GM23338 (cell line): ENCODE measurements at regions not wholly inside any gene's neighbourhood (a gene's known extent, or its start where the extent isn't known, plus 50 kb on each side); places are given as distances from the start of the nearest gene placed in this dataset.

ENCODE experiments used
- CREB1 ChIP-seq: fragments of 250-450 bp; sonication (Bioruptor Pico); IDR thresholded peaks from 2 replicates; pipeline ENCODE4 v1.5.0; 2020; ENCODE audit warnings: low read depth, mild to moderate bottlenecking, moderate library complexity
- EZH2 ChIP-seq: fragments of 200-600 bp; sonication (generic); IDR thresholded peaks from one replicate; pipeline ENCODE4 v1.8.0; 2017; ENCODE audit warnings: antibody characterized with exemption, mild to moderate bottlenecking, low read depth; ENCODE audit not compliant: unreplicated experiment
- EZH2phosphoT487 ChIP-seq: fragments of 200-600 bp; sonication (generic); IDR thresholded peaks from one replicate; pipeline ENCODE4 v1.8.1; 2018; ENCODE audit warnings: antibody characterized with exemption; ENCODE audit not compliant: unreplicated experiment
- NANOG ChIP-seq: IDR thresholded peaks from 2 replicates; pipeline ENCODE4 v1.6.1; 2016; ENCODE audit warnings: antibody characterized with exemption, borderline replicate concordance
- POLR2AphosphoS5 ChIP-seq: IDR thresholded peaks from 2 replicates; pipeline ENCODE4 v1.6.1; 2016; ENCODE audit warnings: antibody characterized with exemption, low read depth
- STAT1 ChIP-seq: IDR thresholded peaks from one replicate; pipeline ENCODE4 v1.6.1; 2016; ENCODE audit warnings: antibody characterized with exemption; ENCODE audit not compliant: unreplicated experiment
- TF ChIP-seq, protein P1 (sequence below), 2 experiments: fragments of 200-600 bp in 1 of 2; sonication (generic) in 1 of 2; conservative IDR thresholded peaks; 2 replicates each; pipeline versions ENCODE4 v1.5.1 to v1.6.1; 2016 to 2017; ENCODE audit warnings: antibody characterized with exemption in 2 of 2, low read depth in 2 of 2, mild to moderate bottlenecking in 2 of 2, moderate library complexity in 1 of 2
- TF ChIP-seq, protein P2 (sequence below): IDR thresholded peaks from one replicate; pipeline ENCODE4 v1.6.1; 2018; ENCODE audit warnings: antibody characterized with exemption; ENCODE audit not compliant: unreplicated experiment
- TF ChIP-seq, protein P3 (sequence below): fragments of 250-450 bp; sonication (Bioruptor Pico); IDR thresholded peaks from 2 replicates; pipeline ENCODE4 v1.5.0; 2020; ENCODE audit warnings: mild to moderate bottlenecking, moderate library complexity
- TF ChIP-seq, protein P4 (sequence below): IDR thresholded peaks from 2 replicates; pipeline ENCODE4 v1.6.1; 2016; ENCODE audit warnings: antibody characterized with exemption

DNA sequence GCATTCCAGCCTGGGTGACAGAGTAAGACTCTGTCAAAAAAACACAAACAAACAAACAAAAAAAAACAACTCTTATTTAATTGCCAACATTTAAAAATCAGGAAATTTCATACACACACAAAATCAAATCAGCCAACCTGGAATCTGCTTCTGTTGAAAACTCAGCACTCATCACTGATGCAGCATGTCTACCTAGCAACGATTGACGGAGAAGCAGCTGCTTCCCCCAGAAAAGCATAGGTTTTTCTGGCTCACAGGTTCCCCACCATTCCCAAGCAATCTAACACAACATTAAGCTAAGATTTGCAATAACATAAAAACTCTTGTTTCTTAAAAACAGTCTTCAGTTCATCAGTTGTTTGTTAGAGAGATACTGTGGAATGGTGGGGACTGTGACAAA lies 143.6 kb downstream of the DHX15 start:
- TF ChIP-seq EZH2phosphoT487 (no peak), POLR2AphosphoS5 (no peak), CREB1 (no peak), EZH2 (no peak), STAT1 (no peak), NANOG (no peak)
- TF ChIP-seq, protein P1, sequence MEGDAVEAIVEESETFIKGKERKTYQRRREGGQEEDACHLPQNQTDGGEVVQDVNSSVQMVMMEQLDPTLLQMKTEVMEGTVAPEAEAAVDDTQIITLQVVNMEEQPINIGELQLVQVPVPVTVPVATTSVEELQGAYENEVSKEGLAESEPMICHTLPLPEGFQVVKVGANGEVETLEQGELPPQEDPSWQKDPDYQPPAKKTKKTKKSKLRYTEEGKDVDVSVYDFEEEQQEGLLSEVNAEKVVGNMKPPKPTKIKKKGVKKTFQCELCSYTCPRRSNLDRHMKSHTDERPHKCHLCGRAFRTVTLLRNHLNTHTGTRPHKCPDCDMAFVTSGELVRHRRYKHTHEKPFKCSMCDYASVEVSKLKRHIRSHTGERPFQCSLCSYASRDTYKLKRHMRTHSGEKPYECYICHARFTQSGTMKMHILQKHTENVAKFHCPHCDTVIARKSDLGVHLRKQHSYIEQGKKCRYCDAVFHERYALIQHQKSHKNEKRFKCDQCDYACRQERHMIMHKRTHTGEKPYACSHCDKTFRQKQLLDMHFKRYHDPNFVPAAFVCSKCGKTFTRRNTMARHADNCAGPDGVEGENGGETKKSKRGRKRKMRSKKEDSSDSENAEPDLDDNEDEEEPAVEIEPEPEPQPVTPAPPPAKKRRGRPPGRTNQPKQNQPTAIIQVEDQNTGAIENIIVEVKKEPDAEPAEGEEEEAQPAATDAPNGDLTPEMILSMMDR (conservative IDR thresholded peaks at IDR 0.05; ENCODE audit: low read depth in 2 of 2), result no peak
- TF ChIP-seq, protein P2, sequence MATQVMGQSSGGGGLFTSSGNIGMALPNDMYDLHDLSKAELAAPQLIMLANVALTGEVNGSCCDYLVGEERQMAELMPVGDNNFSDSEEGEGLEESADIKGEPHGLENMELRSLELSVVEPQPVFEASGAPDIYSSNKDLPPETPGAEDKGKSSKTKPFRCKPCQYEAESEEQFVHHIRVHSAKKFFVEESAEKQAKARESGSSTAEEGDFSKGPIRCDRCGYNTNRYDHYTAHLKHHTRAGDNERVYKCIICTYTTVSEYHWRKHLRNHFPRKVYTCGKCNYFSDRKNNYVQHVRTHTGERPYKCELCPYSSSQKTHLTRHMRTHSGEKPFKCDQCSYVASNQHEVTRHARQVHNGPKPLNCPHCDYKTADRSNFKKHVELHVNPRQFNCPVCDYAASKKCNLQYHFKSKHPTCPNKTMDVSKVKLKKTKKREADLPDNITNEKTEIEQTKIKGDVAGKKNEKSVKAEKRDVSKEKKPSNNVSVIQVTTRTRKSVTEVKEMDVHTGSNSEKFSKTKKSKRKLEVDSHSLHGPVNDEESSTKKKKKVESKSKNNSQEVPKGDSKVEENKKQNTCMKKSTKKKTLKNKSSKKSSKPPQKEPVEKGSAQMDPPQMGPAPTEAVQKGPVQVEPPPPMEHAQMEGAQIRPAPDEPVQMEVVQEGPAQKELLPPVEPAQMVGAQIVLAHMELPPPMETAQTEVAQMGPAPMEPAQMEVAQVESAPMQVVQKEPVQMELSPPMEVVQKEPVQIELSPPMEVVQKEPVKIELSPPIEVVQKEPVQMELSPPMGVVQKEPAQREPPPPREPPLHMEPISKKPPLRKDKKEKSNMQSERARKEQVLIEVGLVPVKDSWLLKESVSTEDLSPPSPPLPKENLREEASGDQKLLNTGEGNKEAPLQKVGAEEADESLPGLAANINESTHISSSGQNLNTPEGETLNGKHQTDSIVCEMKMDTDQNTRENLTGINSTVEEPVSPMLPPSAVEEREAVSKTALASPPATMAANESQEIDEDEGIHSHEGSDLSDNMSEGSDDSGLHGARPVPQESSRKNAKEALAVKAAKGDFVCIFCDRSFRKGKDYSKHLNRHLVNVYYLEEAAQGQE, result no peak
- TF ChIP-seq, protein P3, sequence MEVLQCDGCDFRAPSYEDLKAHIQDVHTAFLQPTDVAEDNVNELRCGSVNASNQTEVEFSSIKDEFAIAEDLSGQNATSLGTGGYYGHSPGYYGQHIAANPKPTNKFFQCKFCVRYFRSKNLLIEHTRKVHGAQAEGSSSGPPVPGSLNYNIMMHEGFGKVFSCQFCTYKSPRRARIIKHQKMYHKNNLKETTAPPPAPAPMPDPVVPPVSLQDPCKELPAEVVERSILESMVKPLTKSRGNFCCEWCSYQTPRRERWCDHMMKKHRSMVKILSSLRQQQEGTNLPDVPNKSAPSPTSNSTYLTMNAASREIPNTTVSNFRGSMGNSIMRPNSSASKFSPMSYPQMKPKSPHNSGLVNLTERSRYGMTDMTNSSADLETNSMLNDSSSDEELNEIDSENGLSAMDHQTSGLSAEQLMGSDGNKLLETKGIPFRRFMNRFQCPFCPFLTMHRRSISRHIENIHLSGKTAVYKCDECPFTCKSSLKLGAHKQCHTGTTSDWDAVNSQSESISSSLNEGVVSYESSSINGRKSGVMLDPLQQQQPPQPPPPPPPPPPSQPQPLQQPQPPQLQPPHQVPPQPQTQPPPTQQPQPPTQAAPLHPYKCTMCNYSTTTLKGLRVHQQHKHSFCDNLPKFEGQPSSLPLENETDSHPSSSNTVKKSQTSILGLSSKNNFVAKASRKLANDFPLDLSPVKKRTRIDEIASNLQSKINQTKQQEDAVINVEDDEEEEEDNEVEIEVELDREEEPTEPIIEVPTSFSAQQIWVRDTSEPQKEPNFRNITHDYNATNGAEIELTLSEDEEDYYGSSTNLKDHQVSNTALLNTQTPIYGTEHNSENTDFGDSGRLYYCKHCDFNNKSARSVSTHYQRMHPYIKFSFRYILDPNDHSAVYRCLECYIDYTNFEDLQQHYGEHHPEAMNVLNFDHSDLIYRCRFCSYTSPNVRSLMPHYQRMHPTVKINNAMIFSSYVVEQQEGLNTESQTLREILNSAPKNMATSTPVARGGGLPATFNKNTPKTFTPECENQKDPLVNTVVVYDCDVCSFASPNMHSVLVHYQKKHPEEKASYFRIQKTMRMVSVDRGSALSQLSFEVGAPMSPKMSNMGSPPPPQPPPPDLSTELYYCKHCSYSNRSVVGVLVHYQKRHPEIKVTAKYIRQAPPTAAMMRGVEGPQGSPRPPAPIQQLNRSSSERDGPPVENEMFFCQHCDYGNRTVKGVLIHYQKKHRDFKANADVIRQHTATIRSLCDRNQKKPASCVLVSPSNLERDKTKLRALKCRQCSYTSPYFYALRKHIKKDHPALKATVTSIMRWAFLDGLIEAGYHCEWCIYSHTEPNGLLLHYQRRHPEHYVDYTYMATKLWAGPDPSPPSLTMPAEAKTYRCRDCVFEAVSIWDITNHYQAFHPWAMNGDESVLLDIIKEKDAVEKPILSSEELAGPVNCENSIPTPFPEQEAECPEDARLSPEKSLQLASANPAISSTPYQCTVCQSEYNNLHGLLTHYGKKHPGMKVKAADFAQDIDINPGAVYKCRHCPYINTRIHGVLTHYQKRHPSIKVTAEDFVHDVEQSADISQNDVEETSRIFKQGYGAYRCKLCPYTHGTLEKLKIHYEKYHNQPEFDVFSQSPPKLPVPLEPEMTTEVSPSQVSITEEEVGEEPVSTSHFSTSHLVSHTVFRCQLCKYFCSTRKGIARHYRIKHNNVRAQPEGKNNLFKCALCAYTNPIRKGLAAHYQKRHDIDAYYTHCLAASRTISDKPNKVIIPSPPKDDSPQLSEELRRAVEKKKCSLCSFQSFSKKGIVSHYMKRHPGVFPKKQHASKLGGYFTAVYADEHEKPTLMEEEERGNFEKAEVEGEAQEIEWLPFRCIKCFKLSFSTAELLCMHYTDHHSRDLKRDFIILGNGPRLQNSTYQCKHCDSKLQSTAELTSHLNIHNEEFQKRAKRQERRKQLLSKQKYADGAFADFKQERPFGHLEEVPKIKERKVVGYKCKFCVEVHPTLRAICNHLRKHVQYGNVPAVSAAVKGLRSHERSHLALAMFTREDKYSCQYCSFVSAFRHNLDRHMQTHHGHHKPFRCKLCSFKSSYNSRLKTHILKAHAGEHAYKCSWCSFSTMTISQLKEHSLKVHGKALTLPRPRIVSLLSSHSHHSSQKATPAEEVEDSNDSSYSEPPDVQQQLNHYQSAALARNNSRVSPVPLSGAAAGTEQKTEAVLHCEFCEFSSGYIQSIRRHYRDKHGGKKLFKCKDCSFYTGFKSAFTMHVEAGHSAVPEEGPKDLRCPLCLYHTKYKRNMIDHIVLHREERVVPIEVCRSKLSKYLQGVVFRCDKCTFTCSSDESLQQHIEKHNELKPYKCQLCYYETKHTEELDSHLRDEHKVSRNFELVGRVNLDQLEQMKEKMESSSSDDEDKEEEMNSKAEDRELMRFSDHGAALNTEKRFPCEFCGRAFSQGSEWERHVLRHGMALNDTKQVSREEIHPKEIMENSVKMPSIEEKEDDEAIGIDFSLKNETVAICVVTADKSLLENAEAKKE (CRISPR knock-in tag), result no peak
- TF ChIP-seq, protein P4, sequence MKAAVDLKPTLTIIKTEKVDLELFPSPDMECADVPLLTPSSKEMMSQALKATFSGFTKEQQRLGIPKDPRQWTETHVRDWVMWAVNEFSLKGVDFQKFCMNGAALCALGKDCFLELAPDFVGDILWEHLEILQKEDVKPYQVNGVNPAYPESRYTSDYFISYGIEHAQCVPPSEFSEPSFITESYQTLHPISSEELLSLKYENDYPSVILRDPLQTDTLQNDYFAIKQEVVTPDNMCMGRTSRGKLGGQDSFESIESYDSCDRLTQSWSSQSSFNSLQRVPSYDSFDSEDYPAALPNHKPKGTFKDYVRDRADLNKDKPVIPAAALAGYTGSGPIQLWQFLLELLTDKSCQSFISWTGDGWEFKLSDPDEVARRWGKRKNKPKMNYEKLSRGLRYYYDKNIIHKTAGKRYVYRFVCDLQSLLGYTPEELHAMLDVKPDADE, result no peak
